RWPE2 (cell line): ENCODE measurements at regions not wholly inside any gene's neighbourhood (a gene's known extent, or its start where the extent isn't known, plus 50 kb on each side); places are given as distances from the start of the nearest gene placed in this dataset.

Source experiments
- ATAC-seq: fragments of 200-7000 bp; cut with Tn5 transposase; 3 replicates; pipeline ENCODE4 v1.9.1; 2021; ENCODE audit warnings: low read depth
- DNase-seq: peaks from one replicate; pipeline ENCODE4 v3.0.0-alpha.2; 2020; ENCODE audit warnings: low spot score
- H3K27ac ChIP-seq: fragments of 450-650 bp; 2 replicates; pipeline ENCODE4 v1.5.1; 2017; ENCODE audit warnings: mild to moderate bottlenecking; ENCODE audit not compliant: poor library complexity, severe bottlenecking
- H3K27me3 ChIP-seq: fragments of 250-450 bp; sonication (Bioruptor Pico); 2 replicates; pipeline ENCODE4 v1.5.1; 2021; ENCODE audit warnings: mild to moderate bottlenecking, moderate library complexity; ENCODE audit not compliant: insufficient read depth, poor library complexity, severe bottlenecking
- H3K36me3 ChIP-seq: fragments of 250-450 bp; sonication (Bioruptor Pico); 2 replicates; pipeline ENCODE4 v1.5.1; 2020; ENCODE audit warnings: low read depth, mild to moderate bottlenecking, moderate library complexity
- H3K4me1 ChIP-seq: fragments of 250-450 bp; sonication (Bioruptor Pico); 2 replicates; pipeline ENCODE4 v1.5.1; 2021; ENCODE audit warnings: mild to moderate bottlenecking, moderate library complexity; ENCODE audit not compliant: insufficient read depth, poor library complexity, severe bottlenecking
- H3K4me3 ChIP-seq: fragments of 250-450 bp; sonication (Bioruptor Pico); 2 replicates; pipeline ENCODE4 v1.5.1; 2021; ENCODE audit warnings: mild to moderate bottlenecking, moderate library complexity; ENCODE audit not compliant: severe bottlenecking
- H3K9me3 ChIP-seq: fragments of 250-450 bp; sonication (Bioruptor Pico); 2 replicates; pipeline ENCODE4 v1.5.1; 2021; ENCODE audit warnings: mild to moderate bottlenecking, moderate library complexity; ENCODE audit not compliant: severe bottlenecking
- CTCF ChIP-seq: fragments of 450-650 bp; IDR thresholded peaks from one replicate; pipeline ENCODE4 v1.5.1; 2017; ENCODE audit warnings: mild to moderate bottlenecking, moderate library complexity; ENCODE audit not compliant: poor library complexity, severe bottlenecking

DNA sequence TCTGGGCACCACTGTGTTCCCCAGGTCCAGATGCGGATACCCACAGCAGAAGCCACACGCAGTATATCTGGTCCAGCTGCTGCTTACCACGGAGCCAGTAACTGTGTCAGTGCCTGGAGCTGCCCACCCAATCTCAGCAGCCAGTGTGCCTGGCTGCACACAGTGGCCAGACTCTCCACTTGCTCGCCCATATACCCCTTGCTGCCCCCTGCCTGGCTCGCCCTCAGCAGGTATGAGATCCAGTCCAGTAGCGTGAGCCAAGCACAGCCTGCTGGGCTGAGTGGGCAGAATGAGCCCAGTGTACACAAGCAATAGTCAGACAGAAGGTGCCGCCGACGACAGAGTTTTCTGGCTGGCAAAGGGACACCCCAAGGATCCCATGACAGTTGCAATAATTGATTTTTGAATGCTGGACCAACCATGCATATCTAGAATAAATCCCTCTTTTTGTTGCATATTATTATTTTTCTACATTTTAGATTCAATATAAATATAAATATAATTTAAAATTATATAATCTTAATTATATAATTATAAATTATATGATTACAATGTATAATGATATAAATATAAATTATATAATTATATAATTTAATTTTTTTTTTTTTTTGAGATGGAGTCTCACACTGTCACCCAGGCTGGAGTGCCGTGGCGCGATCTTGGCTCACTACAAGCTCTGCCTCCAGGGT, 918.8 kb upstream of the MIR17HG start:
- H3K4me1 ChIP-seq, result no peaks in the 10 kb centered on the region
- TF ChIP-seq CTCF, result no peak

DNA sequence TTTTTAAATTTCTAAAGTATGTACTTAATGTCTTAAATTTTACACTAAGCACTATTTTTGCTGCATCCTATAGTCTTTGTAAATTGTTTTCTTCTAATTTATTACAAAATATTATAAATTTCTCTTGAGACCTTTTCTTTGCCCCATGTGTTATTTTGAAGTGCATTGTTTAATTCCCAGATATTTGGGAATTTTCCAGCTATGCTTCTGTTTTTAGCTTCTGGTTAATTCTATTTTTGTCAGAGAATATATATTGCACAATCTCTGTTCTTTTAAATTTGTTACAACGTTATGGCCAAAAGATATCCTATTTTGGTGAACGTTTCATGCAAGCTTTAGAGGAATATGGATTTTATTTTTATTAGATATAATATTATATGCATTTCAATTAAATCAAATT, 917.4 kb upstream of the MIR17HG start:
- H3K9me3 ChIP-seq, result no peaks in the 10 kb centered on the region
- no peak for DNase-seq

More for the DNA sequence above, 918.8 kb upstream of the MIR17HG start:
- DNase-seq (no peak), ATAC-seq (no peak)
- Histone ChIP-seq H3K4me3 (no peak overlapping the region), H3K36me3 (no peaks in the 10 kb centered on the region), H3K27ac (no peak overlapping the region), H3K27me3 (no peaks in the 10 kb centered on the region), H3K9me3 (no peaks in the 10 kb centered on the region)

DNA sequence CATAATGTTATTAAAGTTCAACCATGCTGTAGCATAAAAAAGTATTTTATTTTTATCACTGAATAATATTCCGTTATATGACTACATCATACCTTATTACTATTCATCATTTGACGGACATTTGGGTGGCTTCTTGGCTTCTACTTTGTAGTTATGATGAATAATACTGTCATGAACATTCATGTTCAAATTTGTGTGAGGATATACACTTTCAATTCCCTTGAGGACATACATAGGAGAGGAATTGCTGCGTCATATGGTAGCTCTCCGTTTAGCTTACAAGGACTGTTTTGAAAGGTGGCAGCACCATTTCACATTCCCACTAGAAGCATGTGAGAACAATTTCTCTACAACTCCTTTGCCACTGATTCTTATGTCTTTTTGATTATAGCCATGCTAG, 910.8 kb upstream of the MIR17HG start:
- ATAC-seq (no peak), DNase-seq (no peak)
- Histone ChIP-seq H3K9me3 (peaks cover 10% of the 10 kb centered on the region), H3K27me3 (no peaks in the 10 kb centered on the region), H3K4me1 (no peaks in the 10 kb centered on the region), H3K27ac (no peak overlapping the region), H3K4me3 (no peak overlapping the region), H3K36me3 (no peaks in the 10 kb centered on the region)
- TF ChIP-seq CTCF, result no peak

More for the DNA sequence above, 917.4 kb upstream of the MIR17HG start:
- Histone ChIP-seq H3K36me3 (no peaks in the 10 kb centered on the region), H3K27ac (no peak overlapping the region), H3K4me1 (no peaks in the 10 kb centered on the region), H3K27me3 (no peaks in the 10 kb centered on the region), H3K4me3 (no peak overlapping the region)
- no peak for ATAC-seq
- TF ChIP-seq CTCF, result no peak

GRCh38 chr13:90438576-90438975, 908.9 kb upstream of the MIR17HG start:
- no peak for ATAC-seq
- TF ChIP-seq CTCF, result no peak

DNA sequence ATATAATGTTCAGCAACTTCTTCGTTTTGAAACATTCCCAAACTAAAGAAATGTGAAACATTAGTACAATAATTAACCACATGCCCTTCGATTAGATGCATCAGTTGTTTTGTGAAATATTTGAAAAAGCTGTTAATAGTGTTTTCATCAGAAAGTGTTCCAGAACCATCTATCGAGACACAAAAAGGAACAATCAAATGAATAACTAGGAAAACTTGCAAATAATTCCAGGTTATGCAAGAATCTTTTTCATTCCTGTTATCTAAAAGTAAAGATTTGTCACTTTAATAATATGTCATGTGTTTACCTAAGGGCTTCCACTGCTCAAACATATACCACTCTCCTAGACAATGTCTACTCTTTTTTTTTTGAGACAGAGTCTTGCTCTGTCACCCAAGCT, 904.2 kb upstream of the MIR17HG start:
- TF ChIP-seq CTCF, result no peak
- no peaks in the 10 kb centered on the region for H3K36me3 ChIP-seq
- no peak overlapping the region for H3K4me3 ChIP-seq
- no peak overlapping the region for H3K27ac ChIP-seq
- H3K27me3 ChIP-seq, result no peaks in the 10 kb centered on the region
- DNase-seq (no peak), ATAC-seq (no peak)
- H3K9me3 ChIP-seq, result peaks cover 6% of the 10 kb centered on the region
- peaks cover 26% of the 10 kb centered on the region for H3K4me1 ChIP-seq

More at GRCh38 chr13:90438576-90438975, 908.9 kb upstream of the MIR17HG start:
- DNase-seq, result no peak
- no peaks in the 10 kb centered on the region for H3K4me1 ChIP-seq
- H3K9me3 ChIP-seq, result peaks cover 10% of the 10 kb centered on the region
- H3K4me3 ChIP-seq, result no peak overlapping the region
- H3K27ac ChIP-seq, result no peak overlapping the region
- H3K36me3 ChIP-seq, result no peaks in the 10 kb centered on the region
- no peaks in the 10 kb centered on the region for H3K27me3 ChIP-seq
